ENCODE measurements at regions not wholly inside any gene's neighbourhood (a gene's known extent, or its start where the extent isn't known, plus 50 kb on each side); places are given as distances from the start of the nearest gene placed in this dataset.
"Not testable (repeated sequence)": the region's sequence is repeated elsewhere in the genome, so short reads cannot be mapped to it uniquely, and the experiment has no call there.

DNA sequence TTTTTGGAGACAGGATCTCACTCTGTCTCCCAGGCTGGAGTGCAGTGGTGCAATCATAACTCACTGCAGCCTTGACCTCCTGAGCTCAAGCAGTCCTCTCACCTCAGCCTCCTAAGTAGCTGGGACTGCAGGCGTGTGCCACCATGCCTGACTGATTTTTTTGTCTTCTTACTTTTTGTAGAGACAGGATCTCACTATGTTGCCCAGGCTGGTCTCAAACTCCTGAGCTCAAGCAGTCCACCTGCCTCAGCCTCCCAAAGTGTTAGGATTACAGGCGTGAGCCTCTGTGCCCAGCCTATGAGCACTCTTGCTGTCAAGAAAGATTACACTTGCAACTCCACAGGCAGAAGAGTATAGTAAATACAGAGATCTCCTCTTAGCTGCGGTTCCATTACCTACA, 151.5 kb upstream of the SLC35G4 start:
- not testable (repeated sequence) for DNase-seq

DNA sequence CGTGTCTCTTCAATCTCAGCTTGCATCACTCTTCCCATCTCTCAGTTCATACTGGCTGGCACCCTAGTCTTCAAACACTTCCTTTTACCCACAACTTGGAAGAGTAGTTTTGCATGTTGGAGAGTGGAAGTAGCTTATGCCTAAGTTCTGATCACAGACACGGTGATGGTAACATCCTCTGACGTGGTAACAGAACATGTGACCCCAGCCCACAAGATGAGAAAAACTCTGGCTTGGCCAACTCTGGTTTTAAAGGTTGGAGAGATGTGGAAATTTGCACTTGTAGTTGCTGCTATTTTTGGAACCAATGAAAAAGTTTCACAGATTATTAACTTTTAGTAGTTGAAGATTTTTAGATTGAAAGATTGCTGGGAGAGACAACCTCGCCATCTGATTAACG, 155.4 kb upstream of the SLC35G4 start:
- DNase-seq = no peak

DNA sequence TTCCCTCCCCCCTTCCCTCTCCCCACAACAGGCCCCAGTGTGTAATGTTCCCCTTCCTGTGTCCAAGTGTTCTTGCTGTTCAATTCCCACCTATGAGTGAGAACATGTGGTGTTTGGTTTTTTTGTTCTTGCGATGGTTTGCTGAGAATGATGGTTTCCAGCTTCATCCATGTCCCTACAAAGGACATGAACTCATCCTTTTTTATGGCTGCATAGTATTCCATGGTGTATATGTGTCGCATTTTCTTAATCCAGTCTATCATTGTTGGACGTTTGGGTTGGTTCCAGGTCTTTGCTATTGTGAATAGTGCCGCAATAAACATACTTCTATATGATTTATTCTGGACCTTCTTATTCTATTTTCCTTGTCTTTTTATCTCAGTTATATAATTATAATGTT, 165.2 kb upstream of the SLC35G4 start:
- not testable (repeated sequence) for DNase-seq

DNA sequence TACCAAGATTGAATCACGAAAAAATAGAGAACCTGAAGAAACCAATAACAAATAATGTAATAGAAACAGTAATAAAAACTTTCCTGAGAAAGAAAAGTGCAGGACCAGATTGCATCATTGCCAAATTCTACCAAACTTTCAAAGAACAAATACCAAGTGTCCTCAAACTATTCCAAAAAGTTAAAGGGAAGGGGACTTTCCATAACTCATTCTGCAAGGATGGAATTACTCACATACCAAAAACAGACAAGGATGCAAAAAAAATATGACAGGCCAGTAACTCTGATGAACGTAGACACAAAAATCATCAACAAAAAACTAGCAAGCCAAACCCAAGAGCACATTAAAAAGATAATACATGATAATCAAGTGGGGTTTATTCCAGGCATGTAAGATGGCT, 172.3 kb upstream of the SLC35G4 start:
- DNase-seq = no peak

- DNase-seq = no peak
These were observed 177.0 kb upstream of the SLC35G4 start for GRCh38 chr18:11432360-11432811.

DNA sequence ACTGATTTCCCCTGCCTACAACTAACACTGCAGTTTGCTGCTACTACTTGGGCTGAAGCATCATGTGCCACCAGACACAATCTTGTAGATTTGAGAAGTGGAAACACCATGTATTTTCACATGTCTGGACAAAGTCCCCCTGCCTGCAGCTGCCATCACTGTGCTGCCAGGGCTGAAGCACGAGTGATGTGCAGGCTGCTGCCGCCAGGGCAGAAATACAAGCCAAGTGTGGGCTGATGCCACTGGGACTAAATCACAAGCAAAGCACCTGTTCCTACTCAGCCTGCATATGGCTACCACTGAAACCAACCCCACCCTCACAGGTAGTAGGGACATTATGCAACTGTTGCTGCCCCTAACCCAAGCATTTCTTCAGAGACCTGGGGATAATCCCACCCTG, 179.5 kb upstream of the SLC35G4 start:
- no peak for DNase-seq

- DNase-seq = no peak
These were observed 184.2 kb upstream of the SLC35G4 start for GRCh38 chr18:11425211-11425610.

DNA sequence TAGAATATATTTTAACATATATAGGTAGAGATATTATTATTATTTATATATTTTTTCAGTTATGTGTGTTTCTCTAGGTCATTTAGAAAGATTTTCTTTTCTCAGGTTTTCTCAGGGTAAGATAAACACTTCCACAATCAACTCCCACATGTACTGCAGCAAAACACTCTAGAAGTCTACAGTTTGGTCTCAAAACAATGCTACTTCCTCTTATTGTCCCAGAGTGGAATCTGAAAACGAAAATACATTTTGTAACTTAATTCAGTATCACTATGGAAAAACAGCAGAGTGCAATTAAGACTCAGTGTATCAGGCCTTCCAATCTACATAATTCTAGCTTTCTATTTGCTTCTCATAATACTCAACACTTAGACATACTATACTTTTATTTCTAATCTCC, 190.1 kb upstream of the SLC35G4 start:
- no peak for DNase-seq

GRCh38 chr18:11412811-11413210, 196.6 kb upstream of the SLC35G4 start:
- no peak for DNase-seq

- DNase-seq = no peak
These were observed 198.3 kb upstream of the SLC35G4 start for GRCh38 chr18:11411048-11411447.

DNA sequence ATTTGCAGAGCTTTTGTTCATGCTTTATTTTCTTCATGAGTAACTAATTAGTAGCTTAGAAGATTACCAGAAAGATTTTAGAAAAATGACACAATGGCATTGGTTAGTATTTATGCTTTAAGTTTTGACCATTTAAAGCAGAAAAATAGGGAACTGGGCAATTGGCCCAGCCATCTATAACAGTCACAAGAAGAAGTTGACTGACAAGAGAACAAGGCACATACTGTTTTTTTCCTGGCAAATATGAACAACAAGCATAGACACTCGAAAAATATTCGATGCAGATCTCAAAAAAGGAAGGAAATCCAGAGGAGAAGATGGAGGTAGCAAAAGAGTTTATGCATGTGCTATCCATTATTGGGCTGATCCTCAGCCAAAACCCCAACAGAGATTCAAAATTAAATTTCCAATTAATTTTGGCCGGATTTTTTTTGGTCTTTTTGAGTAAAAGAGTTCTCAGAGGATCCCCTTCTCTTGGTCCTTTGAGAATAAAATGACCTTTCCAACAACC, 200.8 kb upstream of the SLC35G4 start:
- no peak for DNase-seq

DNA sequence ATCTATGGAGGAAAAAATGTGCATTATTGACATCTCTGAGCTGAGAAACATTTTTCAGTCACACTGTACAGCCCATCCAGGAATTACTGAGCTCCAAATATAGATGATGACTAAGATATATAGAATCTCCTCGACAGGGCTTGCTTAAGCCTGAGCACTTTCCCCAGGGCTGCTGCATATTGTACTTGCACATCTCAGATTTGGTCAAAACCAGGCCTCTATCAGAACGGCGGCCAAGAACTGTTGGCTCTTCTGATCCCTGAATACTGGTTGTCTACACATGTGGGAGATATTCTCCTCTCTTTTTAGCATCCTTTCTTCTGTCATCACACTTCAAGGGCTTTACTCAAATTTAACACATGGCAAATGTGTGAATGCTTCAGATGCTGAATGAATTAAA, 201.5 kb upstream of the SLC35G4 start:
- DNase-seq = no peak

DNA sequence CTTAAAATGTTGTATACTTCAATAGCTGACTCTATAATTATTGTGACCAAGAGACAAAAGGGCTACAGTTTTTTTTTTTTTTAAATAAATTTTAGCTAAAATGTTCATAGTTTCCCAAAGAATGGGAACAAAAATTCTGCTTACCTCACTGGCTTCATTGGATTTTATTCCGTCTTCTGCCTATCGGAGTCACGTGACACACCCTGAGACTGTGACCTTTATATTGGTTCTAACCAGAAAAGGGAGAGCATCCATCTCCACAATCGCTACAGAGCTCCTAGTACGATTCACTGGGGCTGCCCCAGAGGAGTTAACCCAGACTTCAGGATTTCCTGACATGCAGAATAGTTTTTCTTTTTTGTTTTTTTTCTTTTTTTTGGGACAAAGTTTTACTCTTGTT, 203.6 kb upstream of the SLC35G4 start:
- DNase-seq = no peak

- no peak for DNase-seq
These were observed 208.7 kb upstream of the SLC35G4 start for GRCh38 chr18:11400703-11401102.

- DNase-seq = no peak
These were observed 210.8 kb upstream of the SLC35G4 start for GRCh38 chr18:11398625-11399024.

GRCh38 chr18:11392980-11393885, 216.2 kb upstream of the SLC35G4 start:
- no peak for DNase-seq

- DNase-seq = no peak
These were observed 217.1 kb upstream of the SLC35G4 start for GRCh38 chr18:11392292-11392691.

GRCh38 chr18:11391661-11392060, 217.7 kb upstream of the SLC35G4 start:
- no peak for DNase-seq

GRCh38 chr18:11388755-11389680, 220.4 kb upstream of the SLC35G4 start:
- DNase-seq = no peak

GRCh38 chr18:11387880-11388279, 221.5 kb upstream of the SLC35G4 start:
- no peak for DNase-seq

DNA sequence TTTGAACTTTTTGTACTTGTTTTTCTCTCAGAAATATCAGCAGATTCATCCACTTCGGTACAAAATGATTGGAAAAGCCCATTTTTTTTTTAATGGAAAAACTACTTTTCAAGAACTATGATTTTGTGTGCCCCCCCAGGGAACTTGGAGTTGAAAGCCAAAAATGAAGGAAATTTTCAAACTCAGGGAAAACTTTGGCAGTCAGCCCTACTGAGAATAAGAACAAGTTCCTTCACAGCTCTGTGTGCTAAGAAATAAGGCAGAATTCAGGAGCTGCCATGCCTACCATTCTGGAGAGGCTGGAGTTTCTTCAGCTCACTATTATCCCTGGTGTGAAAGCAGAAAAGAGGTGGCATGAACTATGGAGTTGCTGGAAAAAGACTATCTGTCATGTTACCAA, 226.0 kb upstream of the SLC35G4 start:
- DNase-seq = no peak

- DNase-seq = no peak
These were observed 228.4 kb upstream of the SLC35G4 start for GRCh38 chr18:11380968-11381367.

DNA sequence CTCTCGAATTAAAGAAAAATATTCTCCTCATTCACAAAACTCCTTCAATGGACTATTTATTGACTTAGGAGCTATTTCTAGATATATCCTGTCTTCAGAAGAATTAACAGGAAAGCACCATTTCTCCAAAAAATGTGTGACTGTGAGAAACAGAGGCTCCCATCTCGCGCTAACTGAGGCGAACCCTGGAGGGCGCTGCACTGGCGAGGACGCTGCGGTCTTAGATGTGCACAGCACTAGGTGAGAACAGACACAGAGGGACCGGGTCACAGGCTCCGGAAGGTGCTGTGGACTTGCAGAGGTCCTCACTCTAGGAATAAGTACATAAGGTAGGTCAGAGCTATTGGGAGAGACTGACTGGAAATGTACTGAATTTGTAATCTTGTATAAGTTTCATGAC, 229.7 kb upstream of the SLC35G4 start:
- DNase-seq = no peak
